Kidney epithelial cell (primary cell): ENCODE measurements at regions not wholly inside any gene's neighbourhood (a gene's known extent, or its start where the extent isn't known, plus 50 kb on each side); places are given as distances from the start of the nearest gene placed in this dataset.

Experiments
- DNase-seq: peaks from one replicate; pipeline ENCODE4 v3.0.0-alpha.2; 2010; ENCODE audit warnings: low read depth
- H3K27me3 ChIP-seq: 2 replicates; pipeline ENCODE4 v1.6.0; 2011; ENCODE audit warnings: low read length; ENCODE audit not compliant: control insufficient read depth, insufficient read depth
- H3K36me3 ChIP-seq: 2 replicates; pipeline ENCODE4 v1.5.1; 2011; ENCODE audit warnings: low read length; ENCODE audit not compliant: control insufficient read depth, insufficient read depth
- H3K4me3 ChIP-seq: 2 replicates; pipeline ENCODE4 v1.5.1; 2011; ENCODE audit warnings: low read depth, mild to moderate bottlenecking, control low read depth, low read length
- CTCF ChIP-seq: IDR thresholded peaks from 2 replicates; pipeline ENCODE4 v1.5.1; 2011; ENCODE audit warnings: mild to moderate bottlenecking, moderate library complexity, low read length, control low read depth, inconsistent platforms; ENCODE audit not compliant: insufficient read depth, poor library complexity, severe bottlenecking

DNA sequence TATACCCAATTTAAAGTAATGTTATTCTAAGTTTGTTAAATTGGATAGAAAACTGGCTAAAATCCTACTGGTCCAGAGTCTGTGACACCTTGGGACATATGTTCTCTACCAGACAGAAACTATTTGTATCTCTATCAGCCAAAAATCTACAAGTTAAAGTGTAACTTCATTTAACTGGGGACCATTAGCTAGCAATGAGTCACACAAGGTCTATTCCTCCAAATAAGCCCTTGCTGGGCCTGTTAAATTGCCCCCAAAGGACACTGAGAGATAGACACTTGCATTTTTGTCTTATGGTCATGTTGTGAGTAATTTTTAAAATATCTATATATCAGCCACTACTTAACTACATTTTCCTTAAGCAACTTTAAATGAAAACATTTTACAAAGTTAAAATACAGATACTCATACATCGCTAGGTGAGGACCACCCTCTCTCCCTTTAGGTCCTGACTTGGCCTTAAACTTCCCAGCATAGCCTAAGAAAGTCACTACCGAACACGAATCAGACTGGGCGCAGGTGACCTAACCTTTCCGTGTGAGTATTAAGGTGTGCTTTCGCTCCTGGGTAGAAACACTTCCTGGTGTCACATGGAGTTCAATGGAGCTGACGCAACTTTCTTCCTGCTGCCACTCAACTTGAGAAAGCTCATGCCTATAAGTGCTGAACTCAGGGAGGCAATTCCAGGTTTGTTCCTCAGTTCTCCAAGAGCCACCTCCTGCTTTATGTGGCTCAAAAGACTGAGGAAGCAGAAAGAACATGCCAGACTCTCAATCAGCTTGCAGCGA lies 249.1 kb downstream of the DIRAS2 start:
- DNase-seq, result peak; percentile 69
- no peak for TF ChIP-seq CTCF

GRCh38 chr9:90394871-90395270 lies 247.8 kb downstream of the DIRAS2 start:
- Histone ChIP-seq H3K27me3 (no peaks in the 10 kb centered on the region), H3K36me3 (no peaks in the 10 kb centered on the region), H3K4me3 (no peak overlapping the region)
- DNase-seq, result peak; percentile 77
- no peak for TF ChIP-seq CTCF

More for the DNA sequence above, 249.1 kb downstream of the DIRAS2 start:
- no peaks in the 10 kb centered on the region for H3K36me3 ChIP-seq
- H3K4me3 ChIP-seq, result no peak overlapping the region
- no peaks in the 10 kb centered on the region for H3K27me3 ChIP-seq

- H3K27me3 ChIP-seq, result no peaks in the 10 kb centered on the region
- DNase-seq, result no peak
- H3K36me3 ChIP-seq, result no peaks in the 10 kb centered on the region
- no peak overlapping the region for H3K4me3 ChIP-seq
- TF ChIP-seq CTCF, result no peak
Observed at GRCh38 chr9:90400091-90400490, 242.5 kb downstream of the DIRAS2 start.

DNA sequence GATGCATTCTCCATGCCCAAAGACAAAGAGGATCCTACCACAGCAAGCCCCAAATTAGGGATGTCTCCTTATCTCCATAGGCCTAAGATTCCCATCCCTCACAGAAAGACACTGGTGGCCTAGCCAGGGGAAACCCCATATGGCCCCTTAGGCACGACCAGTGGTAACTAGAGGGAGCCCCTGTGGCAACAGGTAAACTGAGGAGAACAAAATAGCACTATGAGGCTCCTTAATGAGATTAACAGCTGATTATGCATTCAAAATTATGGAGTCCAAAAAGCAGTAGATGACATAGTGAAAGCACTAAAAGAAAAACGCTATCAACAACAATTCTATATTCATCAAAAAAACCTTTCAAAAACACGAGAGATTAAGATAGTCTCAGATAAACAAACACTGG lies 234.0 kb downstream of the DIRAS2 start:
- DNase-seq, result no peak
- TF ChIP-seq CTCF, result no peak
- Histone ChIP-seq H3K4me3 (no peak overlapping the region), H3K27me3 (no peaks in the 10 kb centered on the region), H3K36me3 (no peaks in the 10 kb centered on the region)

DNA sequence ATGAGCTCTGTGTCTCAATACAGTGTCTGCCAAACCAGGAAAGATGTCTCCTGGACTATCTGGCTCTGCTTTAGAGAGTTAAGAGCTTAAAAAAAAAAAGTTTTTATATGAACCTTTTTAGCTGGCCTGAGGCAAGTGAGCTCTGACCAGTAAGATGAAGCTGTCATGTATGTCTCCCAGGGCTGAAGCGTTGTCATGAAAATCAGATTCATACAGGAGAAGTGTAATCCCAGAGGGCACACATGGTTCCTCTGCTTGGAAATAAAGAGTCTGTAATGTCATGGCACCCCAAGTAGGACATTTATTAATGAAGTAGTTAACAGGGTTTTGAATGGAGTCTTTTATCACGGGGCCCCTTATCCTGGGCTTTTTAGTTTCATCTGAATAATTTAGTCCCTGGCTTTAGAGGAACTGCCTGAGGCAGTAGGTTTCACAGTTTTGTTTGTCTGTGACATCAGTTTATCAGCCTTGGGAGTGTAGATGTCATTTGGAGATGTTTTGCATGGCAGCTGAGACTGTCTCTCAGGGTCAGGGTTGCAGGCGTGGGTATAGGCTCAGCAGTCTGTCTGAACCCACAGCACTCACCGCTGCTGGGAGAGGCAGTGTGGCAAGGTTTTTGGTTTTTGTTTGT lies 223.3 kb downstream of the DIRAS2 start:
- no peak for TF ChIP-seq CTCF
- Histone ChIP-seq H3K27me3 (no peaks in the 10 kb centered on the region), H3K4me3 (no peak overlapping the region), H3K36me3 (no peaks in the 10 kb centered on the region)
- no peak for DNase-seq

- no peak for TF ChIP-seq CTCF
- H3K4me3 ChIP-seq, result no peak overlapping the region
- H3K36me3 ChIP-seq, result no peaks in the 10 kb centered on the region
- no peaks in the 10 kb centered on the region for H3K27me3 ChIP-seq
- DNase-seq, result no peak
Observed at GRCh38 chr9:90420211-90420610, 222.4 kb downstream of the DIRAS2 start.
